IPS-15b (cell line): ENCODE measurements at regions not wholly inside any gene's neighbourhood (a gene's known extent, or its start where the extent isn't known, plus 50 kb on each side); places are given as distances from the start of the nearest gene placed in this dataset.

Experiments used
- H3K27me3 ChIP-seq: one replicate; pipeline ENCODE4 v1.6.1; 2013; ENCODE audit warnings: low read length; ENCODE audit not compliant: control insufficient read depth, insufficient read depth
- H3K36me3 ChIP-seq: one replicate; pipeline ENCODE4 v1.6.1; 2013; ENCODE audit warnings: low read length; ENCODE audit not compliant: control insufficient read depth, insufficient read depth
- H3K4me1 ChIP-seq: one replicate; pipeline ENCODE4 v1.6.1; 2013; ENCODE audit warnings: mild to moderate bottlenecking, low read length; ENCODE audit not compliant: control insufficient read depth, insufficient read depth
- H3K4me3 ChIP-seq: one replicate; pipeline ENCODE4 v1.5.1; 2013; ENCODE audit warnings: low read depth, low read length
- H3K9ac ChIP-seq: one replicate; pipeline ENCODE4 v1.6.1; 2013; ENCODE audit warnings: low read depth, mild to moderate bottlenecking, low read length
- H3K9me3 ChIP-seq: one replicate; pipeline ENCODE4 v1.6.1; 2013; ENCODE audit warnings: mild to moderate bottlenecking, low read length; ENCODE audit not compliant: control insufficient read depth, insufficient read depth

GRCh38 chr17:79203657-79204056, 129.0 kb downstream of the ENGASE start:
- H3K27me3 ChIP-seq = no peaks in the 10 kb centered on the region
- H3K4me1 ChIP-seq = peaks cover 3% of the 10 kb centered on the region
- no peaks in the 10 kb centered on the region for H3K36me3 ChIP-seq
- H3K9me3 ChIP-seq = no peaks in the 10 kb centered on the region
- H3K4me3 ChIP-seq = no peak overlapping the region
- H3K9ac ChIP-seq = no peak overlapping the region

GRCh38 chr17:79203016-79203415, 128.4 kb downstream of the ENGASE start:
- Histone ChIP-seq H3K36me3 (no peaks in the 10 kb centered on the region), H3K9ac (no peak overlapping the region), H3K27me3 (no peaks in the 10 kb centered on the region), H3K4me3 (no peak overlapping the region), H3K9me3 (no peaks in the 10 kb centered on the region), H3K4me1 (peaks cover 3% of the 10 kb centered on the region)

GRCh38 chr17:79202480-79202879, 127.9 kb downstream of the ENGASE start:
- peaks cover 3% of the 10 kb centered on the region for H3K4me1 ChIP-seq
- H3K36me3 ChIP-seq = no peaks in the 10 kb centered on the region
- H3K9ac ChIP-seq = no peak overlapping the region
- no peaks in the 10 kb centered on the region for H3K9me3 ChIP-seq
- no peak overlapping the region for H3K4me3 ChIP-seq
- H3K27me3 ChIP-seq = no peaks in the 10 kb centered on the region

GRCh38 chr17:79201536-79202227, 127.1 kb downstream of the ENGASE start:
- no peaks in the 10 kb centered on the region for H3K36me3 ChIP-seq
- H3K4me3 ChIP-seq = no peak overlapping the region
- H3K27me3 ChIP-seq = no peaks in the 10 kb centered on the region
- H3K9me3 ChIP-seq = no peaks in the 10 kb centered on the region
- H3K9ac ChIP-seq = no peak overlapping the region
- peaks cover 3% of the 10 kb centered on the region for H3K4me1 ChIP-seq

GRCh38 chr17:79201119-79201518, 126.5 kb downstream of the ENGASE start:
- no peaks in the 10 kb centered on the region for H3K36me3 ChIP-seq
- no peaks in the 10 kb centered on the region for H3K9me3 ChIP-seq
- H3K4me1 ChIP-seq = peaks cover 3% of the 10 kb centered on the region
- H3K9ac ChIP-seq = no peak overlapping the region
- H3K27me3 ChIP-seq = no peaks in the 10 kb centered on the region
- no peak overlapping the region for H3K4me3 ChIP-seq

- H3K4me3 ChIP-seq = no peak overlapping the region
- no peaks in the 10 kb centered on the region for H3K9me3 ChIP-seq
- H3K36me3 ChIP-seq = no peaks in the 10 kb centered on the region
- no peak overlapping the region for H3K9ac ChIP-seq
- H3K4me1 ChIP-seq = peaks cover 16% of the 10 kb centered on the region
- no peaks in the 10 kb centered on the region for H3K27me3 ChIP-seq
These were observed 122.3 kb downstream of the ENGASE start for GRCh38 chr17:79196913-79197312.

GRCh38 chr17:79192503-79193351, 118.1 kb downstream of the ENGASE start:
- Histone ChIP-seq H3K9me3 (no peaks in the 10 kb centered on the region), H3K27me3 (peaks cover 4% of the 10 kb centered on the region), H3K36me3 (no peaks in the 10 kb centered on the region), H3K4me1 (peaks cover 22% of the 10 kb centered on the region), H3K4me3 (no peak overlapping the region), H3K9ac (no peak overlapping the region)

GRCh38 chr17:79191270-79191934, 116.8 kb downstream of the ENGASE start:
- no peak overlapping the region for H3K9ac ChIP-seq
- no peaks in the 10 kb centered on the region for H3K9me3 ChIP-seq
- H3K4me1 ChIP-seq = peaks cover 22% of the 10 kb centered on the region
- no peaks in the 10 kb centered on the region for H3K36me3 ChIP-seq
- peaks cover 4% of the 10 kb centered on the region for H3K27me3 ChIP-seq
- H3K4me3 ChIP-seq = no peak overlapping the region

- Histone ChIP-seq H3K36me3 (no peaks in the 10 kb centered on the region), H3K9ac (no peak overlapping the region), H3K27me3 (peaks cover 15% of the 10 kb centered on the region), H3K4me3 (no peak overlapping the region), H3K4me1 (peaks cover 22% of the 10 kb centered on the region), H3K9me3 (no peaks in the 10 kb centered on the region)
These were observed 114.7 kb downstream of the ENGASE start for GRCh38 chr17:79189305-79189704.

- H3K4me1 ChIP-seq = peaks cover 18% of the 10 kb centered on the region
- H3K9me3 ChIP-seq = no peaks in the 10 kb centered on the region
- H3K9ac ChIP-seq = no peak overlapping the region
- H3K4me3 ChIP-seq = no peak overlapping the region
- H3K36me3 ChIP-seq = no peaks in the 10 kb centered on the region
- H3K27me3 ChIP-seq = peaks cover 20% of the 10 kb centered on the region
These were observed 114.1 kb downstream of the ENGASE start for GRCh38 chr17:79188685-79189084.

GRCh38 chr17:79188048-79188447, 113.4 kb downstream of the ENGASE start:
- H3K4me1 ChIP-seq = peaks cover 12% of the 10 kb centered on the region
- peaks cover 20% of the 10 kb centered on the region for H3K27me3 ChIP-seq
- no peak overlapping the region for H3K9ac ChIP-seq
- H3K4me3 ChIP-seq = no peak overlapping the region
- no peaks in the 10 kb centered on the region for H3K36me3 ChIP-seq
- H3K9me3 ChIP-seq = no peaks in the 10 kb centered on the region
